HG03342 (cell line): ENCODE measurements at regions not wholly inside any gene's neighbourhood (a gene's known extent, or its start where the extent isn't known, plus 50 kb on each side); places are given as distances from the start of the nearest gene placed in this dataset.
"Not testable (repeated sequence)": the region's sequence is repeated elsewhere in the genome, so short reads cannot be mapped to it uniquely, and the experiment has no call there.

ENCODE experiments used
- ATAC-seq: cut with Tn5 transposase; IDR thresholded peaks from one replicate; pipeline ENCODE4 v1.9.1; 2021; ENCODE audit warnings: mild to moderate bottlenecking, moderate library complexity; ENCODE audit not compliant: unreplicated experiment

DNA sequence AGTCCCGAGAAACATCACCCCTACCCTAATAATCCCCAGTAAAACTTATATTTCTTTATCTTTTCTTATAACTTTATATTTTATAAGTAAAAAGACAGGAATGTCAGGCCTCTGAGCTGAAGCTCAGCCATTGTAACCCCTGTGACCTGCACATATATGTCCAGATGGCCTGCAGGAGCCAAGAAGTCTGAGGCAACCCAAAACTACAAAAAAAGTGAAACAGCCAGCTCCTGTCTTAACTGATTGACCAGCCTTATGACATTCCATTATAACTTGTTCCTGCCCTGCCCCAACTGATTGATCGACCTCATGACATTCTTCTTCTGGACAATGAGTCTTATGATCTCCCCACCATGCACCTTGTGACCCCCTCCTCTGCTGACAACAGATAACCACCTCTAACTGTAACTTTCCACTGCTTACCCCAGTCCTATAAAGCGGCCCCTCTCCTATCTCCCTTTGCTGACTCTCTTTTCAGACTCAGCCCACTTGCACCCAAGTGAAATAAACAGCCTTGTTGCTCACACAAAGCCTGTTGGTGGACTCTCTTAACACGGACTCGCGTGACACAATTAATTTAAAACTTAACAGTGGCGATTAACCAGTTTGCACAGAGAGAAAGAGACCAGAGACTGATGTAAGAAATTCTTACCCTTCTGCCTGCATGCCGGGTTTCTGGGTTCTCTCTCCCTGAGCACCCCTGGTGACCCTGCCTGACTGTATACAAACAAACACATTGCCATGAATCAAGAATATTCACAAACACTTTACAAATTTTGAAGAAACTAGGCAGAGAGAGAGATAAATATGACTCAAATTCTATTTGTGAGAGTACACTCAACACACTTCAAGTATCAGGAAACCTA, 1109.2 kb upstream of the TMEM132C start:
- ATAC-seq = not testable (repeated sequence)

DNA sequence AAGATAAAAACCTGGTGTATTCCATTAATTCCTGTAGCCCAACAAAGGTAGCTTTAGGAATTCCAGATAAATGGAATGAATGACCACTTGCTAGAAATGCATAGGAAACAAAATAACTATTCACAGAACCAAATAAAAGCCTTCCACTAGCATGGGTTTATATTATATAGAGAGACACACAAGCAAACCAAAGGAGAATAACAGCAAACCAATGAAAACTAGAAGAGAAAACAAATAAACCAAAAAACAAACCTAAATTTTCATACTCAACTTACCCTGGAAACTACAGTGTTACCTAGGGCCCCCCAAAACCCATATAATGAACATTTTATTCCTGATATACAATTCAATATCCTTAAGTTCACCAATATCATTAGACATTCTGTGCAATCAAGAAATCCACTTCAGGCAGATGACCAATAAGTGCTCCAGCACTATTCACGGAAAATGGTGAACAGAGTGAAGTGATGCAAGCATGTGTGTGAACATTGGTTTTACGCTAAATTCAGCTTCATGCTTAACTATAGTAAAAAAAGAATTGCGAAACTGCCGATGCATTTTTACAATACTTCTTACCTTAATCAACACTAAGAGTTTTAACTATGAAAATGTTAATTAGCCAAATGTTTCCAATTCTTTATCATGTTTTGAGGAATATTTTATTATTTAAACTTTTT, 1108.4 kb upstream of the TMEM132C start:
- no peak for ATAC-seq

DNA sequence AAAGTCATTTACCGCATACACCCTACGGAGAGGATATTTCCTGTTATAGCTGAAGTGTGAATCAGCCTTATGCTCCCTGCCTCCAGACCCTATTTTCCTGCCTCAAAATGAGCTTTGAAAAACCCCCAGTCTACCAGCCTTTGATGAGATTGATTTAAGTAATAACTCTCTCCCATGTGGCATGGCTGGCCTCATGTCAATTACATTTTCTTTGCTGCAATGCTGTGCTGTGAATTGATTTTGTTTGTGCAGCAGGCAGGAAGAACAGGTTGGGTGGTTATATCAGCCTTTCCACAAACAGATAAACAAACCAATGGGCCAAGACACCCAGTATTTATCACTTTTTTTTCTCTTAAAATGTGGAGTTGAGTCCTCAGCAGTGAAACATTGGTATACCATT, 1105.5 kb upstream of the TMEM132C start:
- ATAC-seq = no peak

DNA sequence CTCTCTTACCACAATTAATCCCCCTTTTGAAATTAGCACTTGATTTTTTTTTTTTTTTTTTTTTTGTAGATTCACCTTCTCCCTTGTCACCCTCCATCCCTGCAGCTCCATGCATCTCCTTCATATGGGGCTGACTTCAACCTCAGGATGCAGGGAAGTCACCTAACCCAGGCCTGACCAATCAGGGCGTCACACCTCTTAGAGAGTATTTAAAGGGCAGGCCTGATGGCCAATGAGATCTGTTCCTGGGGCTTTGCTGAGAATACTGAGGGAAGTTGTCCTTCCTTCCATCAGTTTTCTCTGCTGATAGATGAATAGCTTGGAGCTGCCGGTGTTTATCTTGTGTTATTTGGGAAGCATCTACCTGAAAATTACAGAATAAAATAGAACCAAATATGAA, 1104.7 kb upstream of the TMEM132C start:
- no peak for ATAC-seq

DNA sequence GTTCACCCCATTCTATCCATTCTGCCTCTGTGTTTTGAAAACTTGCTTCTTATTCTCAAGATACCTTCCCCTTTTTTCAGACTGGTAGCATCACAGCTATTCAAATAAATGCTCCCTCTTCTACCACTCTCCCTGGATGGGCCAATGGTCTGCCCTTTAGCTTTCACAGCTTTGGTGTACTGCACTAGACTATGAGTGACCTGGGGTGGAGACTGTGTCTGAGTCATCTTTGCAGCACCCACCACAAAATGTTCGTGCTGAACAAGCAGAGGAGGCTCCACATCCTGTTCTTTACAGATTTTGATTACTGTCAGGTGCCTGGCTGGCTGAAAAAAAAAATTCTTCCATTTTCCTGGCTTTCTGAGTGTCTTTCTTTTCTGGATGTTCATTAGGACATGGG, 1104.1 kb upstream of the TMEM132C start:
- ATAC-seq = peak; percentile 58

DNA sequence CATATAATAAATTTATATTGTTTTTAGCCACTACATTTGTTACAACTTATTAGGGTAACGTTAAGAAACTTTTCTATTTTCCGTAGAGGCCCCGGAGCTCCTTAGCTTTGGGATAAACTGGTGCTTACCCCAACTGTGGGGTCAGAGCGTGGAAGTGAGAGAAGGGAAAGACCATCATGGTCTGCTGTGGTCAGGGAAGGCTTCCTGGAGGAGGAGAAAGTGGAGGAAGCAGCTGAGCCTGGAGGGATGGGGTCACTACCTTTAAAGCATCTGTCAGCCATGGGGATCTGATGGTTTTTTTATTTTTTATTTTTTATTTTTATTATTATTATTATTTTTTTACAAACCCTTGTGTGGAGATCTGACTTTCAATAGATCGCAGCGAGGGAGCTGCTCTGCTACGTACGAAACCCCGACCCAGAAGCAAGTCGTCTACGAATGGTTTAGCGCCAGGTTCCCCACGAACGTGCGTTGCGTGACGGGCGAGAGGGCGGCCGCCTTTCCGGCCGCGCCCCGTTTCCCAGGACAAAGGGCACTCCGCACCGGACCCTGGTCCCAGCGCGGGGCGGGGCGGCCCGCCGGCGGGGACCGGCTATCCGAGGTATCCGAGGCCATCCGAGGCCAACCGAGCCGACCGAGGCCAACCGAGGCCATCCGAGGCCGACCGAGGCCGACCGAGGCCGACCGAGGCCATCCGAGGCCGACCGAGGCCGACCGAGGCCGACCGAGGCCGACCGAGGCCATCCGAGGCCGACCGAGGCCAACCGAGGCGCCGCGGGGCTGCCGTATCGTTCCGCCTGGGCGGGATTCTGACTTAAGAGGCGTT, 1101.2 kb upstream of the TMEM132C start:
- peak; percentile 52 for ATAC-seq

DNA sequence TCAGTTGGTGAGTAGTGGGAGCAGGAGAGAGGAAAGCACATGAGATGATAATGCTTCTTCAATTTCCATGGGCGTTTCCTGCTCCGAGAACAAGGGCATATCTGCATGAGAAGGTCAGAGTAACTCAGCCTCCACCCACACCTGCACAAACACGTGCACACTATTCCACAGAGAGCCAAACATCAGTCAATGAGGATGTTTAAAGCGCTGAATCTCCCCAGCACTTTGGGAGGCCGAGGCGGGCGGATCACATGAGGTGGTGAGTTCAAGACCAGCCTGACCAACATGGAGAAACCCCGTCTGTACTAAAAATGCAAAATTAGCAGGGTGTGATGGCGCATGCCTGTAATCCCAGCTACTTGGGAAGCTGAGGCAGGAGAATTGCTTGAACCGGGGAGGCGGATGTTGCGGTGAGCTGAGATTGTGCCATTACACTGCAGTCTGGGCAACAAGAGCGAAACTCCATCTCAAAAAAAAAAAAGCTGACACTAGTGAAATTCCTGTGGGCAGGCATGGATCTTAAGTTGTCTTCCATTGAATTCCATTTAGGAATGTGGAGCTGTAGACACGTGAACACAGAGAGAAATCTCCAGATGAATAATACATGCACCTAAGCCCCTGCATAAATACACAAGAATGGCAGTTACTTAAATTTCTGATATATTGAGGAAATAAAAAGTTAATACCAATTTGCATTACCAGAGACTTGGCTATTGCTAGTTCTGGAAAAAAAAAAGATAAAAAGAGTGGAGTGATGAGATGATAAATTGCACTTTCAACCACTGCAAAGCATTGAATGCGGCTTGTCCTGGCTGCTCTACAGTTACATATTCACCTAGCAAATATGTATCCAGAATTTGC, 1097.4 kb upstream of the TMEM132C start:
- ATAC-seq = no peak

DNA sequence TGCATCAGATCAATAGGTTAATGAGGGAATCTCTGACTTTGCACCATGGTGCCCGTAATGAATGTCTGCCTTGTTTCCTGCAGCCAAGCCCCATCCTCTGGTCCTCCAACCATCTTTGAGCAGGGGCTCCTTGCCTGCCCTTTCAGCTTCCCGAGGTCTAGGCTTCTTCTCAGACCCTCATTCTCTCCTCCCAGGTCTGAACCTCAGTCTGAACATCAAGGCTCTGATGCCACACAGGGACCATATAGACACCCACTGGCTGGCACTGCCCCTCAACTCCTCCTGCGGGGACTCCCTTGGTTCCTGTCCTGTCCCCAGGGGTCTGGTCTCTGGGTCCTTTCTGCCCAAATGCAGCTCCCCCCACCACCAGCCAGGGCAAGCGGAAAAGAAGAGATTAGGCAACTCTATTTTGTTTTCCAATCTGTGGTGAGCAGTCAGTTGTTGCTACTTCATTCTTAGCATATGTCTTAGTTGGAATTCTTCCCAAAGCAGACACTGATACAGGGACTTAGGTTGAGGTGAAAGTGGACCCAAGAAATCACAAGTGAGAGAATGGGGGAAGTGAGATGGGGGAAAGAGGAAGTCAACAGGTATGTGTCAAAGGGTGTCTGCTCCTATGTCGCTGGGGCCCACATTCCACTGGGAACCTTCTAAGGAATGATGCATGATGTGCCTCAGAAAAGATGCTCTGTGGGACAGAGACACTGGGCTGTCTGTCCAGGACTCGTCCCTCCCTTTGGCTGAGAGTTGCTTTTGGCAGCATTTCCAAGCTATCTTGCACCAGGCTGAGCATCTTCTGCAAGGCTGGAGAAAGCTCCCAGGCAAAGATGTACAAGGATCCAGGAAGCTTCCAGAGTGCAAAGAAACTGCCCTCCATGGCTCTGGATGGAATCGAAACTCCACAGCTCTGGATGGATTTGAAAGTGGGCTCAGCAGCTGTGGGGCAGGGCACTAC, 1096.5 kb upstream of the TMEM132C start:
- no peak for ATAC-seq

DNA sequence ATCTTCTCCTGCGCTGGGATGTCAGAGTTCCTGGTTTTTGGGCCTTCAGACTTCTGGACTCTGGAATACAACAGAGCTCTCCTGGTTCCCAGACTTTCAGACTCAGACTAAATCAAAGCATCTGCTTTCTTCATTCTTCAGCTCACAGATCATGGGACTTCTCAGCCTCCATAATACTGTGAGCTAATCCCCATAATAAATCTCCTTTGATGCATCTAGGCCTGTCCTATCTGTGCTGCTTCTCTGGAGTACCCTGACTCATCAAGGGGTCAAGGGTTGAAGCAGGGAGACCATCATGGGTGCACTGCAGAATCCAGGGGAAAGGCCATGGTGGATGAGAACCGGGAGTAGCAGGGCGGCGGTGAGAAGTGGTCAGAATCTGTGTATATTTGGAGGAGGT, 1094.1 kb upstream of the TMEM132C start:
- ATAC-seq = no peak

DNA sequence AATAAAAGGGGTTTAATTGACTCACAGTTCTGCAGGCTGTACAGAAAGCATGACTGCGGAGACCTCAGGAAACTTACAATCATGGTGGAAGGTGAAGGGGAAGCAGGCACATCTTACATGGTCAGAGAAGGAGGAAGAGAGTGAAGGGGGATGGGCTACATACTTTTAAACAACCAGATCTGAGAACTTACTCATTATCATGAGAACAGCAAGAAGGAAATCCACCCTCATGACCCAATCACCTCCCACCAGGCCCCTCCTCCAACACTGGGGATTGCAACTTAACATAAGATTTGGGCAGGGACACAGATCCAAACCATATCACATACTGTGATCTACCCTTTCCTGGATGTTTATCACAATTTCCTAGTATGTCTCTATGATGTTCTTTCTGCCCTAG, 1093.0 kb upstream of the TMEM132C start:
- ATAC-seq = not testable (repeated sequence)

DNA sequence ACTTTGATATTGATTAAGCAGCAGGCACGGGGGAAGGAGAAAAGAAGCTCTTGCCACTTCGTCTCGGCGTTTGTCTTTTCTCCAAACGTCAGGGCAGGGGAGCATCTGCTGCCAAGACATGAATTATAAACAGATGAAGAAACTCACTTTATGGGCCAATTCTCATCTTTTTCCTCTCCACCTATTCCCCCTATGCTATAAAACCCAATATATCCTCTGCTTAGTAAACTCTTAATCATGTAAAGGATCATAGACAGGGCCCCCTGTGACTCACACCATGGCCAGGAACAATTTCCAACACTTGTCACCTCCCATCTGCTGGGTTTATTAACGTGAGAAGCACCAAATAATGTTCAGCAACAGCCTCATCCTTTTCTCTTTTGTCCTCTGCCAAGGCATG, 1092.1 kb upstream of the TMEM132C start:
- no peak for ATAC-seq

DNA sequence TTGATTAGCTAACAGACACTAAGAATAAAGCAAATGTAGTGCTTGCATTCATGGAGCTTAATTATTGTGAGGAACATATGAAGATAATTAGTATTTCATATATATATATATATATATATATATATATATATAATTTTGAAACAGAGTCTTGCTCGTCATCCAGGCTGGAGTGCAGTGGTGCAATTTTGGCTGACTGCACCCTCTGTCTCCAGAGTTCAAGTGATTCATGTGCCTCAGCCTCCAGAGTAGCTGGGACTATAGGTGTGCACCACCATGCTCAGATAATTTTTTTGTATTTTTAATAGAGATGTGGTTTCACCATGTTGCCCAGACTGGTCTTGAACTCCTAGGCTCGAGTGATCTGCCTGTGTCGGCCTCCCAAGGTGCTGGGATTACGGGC, 1091.6 kb upstream of the TMEM132C start:
- no peak for ATAC-seq

DNA sequence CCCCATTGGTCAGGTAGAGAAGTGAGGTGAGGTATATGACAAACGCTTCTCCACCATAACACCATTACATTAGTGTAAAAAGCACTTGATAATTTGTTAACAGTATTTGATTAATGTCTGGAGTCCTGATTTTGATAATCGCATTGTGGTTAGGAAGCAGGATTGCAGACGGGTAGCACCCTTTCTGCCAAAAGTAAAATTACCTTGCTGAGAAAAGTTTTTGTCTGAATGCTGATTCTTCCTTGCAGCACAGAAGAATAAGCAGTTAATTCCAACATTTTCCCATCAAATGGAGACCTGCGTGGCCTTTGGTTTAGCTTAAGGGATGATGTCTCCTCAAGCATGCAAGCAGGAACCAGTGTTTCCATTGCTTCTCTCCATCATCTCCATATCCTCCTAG, 1090.2 kb upstream of the TMEM132C start:
- ATAC-seq = no peak

DNA sequence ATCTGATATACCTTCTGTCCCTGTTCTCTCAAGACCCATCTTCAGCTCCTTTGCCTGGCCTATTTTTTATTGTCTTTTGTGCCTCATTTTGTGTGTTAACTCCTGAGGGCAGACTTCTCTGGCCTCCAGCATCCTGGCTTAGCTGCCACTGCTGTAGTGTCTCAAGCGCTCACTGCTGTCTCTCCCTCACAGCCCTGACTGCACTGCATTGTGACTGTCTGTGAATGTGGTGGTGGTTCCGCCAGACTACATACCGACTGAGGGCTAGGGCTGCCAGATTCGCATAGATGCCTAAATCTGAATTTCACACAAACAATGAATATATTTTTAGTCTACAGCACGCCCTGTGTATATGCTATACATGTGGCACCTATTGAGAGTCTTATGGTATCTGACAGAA, 1088.9 kb upstream of the TMEM132C start:
- ATAC-seq = no peak

DNA sequence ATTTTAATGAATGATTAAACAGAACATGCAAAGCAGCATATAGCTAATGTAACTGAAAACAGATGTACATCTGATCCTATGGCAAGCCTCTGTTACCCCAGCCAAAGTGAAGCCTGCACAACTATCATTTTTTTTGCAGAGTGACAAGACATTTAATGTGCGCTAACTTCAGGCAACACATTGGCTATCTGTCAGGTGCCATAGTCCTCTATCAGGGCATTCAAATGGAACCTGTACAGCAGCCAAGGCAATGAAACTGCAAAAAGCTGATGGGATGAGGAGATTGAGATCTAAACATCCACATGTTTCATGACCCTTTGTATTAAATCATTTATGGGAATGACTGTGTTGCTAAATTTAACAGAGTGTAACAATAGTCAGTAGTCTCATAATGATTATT, 1088.5 kb upstream of the TMEM132C start:
- ATAC-seq = no peak

DNA sequence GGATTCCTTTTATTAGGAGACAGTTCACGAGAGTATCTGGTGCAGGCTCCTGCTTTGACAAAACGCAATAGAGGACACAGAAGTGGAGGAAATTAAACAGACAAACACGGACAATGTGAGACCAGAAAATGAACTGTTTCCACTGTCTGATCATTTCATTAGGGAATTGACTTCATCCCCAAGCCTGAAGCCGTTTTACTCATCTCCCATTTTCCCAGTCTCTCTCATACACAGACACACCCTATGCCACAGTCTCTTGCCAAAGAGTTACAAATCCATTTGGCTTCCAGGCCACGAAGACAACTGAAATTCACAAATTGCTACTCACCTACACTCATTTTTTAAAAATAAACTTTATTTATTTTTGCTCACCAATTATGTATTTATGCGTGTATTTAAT, 1087.8 kb upstream of the TMEM132C start:
- no peak for ATAC-seq

DNA sequence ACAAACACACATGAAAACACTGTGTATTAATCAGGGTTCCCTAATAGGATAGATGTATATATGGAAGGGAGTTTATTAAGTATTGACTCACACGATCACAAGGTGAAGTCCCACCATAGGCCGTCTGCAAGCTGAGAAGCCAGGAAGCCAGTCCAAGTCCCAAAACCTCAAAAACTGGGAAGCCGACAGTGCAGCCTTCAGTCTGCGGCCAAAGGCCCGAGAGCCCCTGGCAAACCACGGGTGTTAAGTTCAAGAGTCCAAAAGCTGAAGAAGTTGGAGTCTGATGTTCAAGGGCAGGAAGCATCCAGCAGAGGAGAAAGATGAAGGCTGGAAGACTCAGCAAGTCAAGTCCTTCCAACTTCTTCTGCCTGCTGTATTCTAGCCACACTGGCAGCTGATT, 1085.0 kb upstream of the TMEM132C start:
- ATAC-seq = no peak

DNA sequence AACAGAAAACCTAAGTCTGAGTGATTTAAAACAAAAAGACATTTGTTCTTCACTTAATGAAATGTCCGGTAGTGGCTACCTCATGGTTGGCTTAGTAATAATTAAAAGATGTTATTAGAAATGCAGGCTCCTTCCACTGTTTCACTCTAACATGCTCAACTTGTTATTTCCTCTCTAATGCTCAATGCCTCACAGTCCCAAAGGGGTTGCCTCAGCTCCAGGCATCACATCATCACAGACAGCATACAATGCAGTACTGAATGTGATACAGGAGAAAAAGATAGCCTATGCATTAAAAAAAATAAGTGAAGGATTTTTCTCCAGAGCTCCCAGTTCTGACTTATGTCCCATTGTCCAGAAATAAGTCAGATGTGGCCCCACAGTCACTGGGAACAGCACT, 1077.0 kb upstream of the TMEM132C start:
- ATAC-seq = no peak

DNA sequence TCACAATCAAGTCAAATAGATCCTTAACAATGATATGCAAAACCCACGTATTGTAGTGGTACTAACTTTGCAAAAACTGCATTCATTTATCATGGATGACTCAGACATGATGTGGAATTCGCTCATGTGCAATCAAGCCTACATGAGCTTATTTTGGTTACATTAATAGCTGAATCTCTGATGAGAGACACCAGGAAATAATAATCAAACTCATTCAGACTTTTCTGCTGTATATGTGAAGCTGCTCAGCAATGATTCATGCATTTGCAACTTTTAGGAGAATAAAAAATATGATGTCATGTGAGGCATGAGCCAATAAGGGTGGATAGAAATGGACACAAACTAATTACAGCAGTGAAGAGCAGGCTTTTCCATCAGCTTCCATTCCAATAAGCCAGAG, 1075.8 kb upstream of the TMEM132C start:
- ATAC-seq = no peak

DNA sequence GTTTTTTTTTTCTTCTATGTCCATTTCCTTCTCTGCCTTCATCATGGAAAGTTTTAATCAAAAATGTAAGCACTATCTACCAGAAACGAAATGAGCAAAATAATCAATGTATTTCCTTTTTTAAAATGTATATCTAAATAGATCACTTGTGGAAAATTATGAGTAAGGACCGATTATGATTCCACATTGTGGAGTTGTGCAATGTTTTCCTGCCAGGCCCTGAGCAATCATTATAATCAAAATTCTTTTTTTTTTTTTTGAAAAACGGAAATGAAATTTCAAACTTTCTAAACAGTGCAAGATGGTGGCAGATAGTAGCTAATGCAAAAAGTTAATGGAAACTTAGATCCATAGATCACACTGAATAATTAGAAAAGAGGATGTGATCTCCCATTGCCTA, 1074.6 kb upstream of the TMEM132C start:
- no peak for ATAC-seq
